GM19023 (cell line): ENCODE measurements at regions not wholly inside any gene's neighbourhood (a gene's known extent, or its start where the extent isn't known, plus 50 kb on each side); places are given as distances from the start of the nearest gene placed in this dataset.

Experiments used
- ATAC-seq: cut with Tn5 transposase; IDR thresholded peaks from one replicate; pipeline ENCODE4 v1.9.1; 2021; ENCODE audit warnings: mild to moderate bottlenecking, moderate library complexity; ENCODE audit not compliant: unreplicated experiment

DNA sequence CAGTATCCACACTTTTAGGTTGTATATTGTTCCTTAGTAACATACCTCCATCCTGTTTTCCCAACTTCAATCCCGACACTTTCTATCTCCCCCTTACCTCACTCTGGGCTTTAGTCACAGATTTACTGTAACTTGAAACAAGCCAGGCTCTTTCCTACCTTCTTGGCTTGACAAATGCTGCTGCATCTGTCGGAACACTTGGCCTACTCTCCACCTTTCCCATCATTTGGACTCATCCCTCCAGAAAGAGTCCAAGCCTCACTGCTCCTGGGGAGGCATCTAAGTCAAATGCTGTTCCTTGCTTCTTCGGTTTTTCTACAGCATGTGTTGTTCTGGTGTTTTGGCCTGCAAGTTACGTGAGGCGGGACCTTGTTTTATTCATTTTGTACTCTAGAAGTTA is 142.4 kb downstream of the DACT1 start:
- ATAC-seq, result no peak

DNA sequence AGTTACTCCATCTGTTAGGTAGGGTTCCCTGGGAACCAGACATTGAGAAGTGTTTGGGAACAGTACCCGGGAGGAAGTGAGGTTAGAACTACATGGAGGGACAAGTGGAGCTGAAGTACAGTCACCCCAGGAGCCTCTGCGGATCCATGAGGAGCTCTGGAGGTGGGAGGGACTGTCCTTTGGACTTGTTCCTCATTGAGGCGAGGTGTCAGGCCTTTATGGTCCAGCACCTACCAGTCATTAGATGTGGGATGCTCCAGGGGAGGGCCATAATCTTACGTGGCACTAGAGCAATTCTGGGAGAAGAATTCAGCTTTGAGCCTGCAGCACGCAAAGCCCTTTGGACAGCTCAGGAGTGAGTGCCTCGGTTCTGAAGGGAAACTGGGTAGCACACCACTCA is 142.8 kb downstream of the DACT1 start:
- no peak for ATAC-seq

DNA sequence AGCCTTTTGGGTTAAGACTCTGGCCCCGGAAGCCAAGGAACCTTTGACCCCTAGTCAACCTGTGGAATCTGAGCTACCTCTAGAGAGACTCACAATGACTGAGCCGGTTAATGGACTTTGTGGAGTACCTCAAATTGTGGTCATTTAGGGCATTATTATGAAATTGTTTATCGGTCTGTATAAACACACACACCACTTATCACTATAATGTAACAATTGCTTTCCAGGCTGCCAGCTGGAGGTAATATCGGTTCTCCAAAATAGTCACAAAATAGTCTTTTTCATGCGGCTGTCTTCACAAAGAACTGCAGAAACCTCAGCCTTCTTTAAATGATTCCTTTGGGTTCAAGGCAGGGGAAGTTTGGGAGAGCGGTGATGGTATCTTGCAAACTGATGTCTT is 144.2 kb downstream of the DACT1 start:
- ATAC-seq, result no peak

DNA sequence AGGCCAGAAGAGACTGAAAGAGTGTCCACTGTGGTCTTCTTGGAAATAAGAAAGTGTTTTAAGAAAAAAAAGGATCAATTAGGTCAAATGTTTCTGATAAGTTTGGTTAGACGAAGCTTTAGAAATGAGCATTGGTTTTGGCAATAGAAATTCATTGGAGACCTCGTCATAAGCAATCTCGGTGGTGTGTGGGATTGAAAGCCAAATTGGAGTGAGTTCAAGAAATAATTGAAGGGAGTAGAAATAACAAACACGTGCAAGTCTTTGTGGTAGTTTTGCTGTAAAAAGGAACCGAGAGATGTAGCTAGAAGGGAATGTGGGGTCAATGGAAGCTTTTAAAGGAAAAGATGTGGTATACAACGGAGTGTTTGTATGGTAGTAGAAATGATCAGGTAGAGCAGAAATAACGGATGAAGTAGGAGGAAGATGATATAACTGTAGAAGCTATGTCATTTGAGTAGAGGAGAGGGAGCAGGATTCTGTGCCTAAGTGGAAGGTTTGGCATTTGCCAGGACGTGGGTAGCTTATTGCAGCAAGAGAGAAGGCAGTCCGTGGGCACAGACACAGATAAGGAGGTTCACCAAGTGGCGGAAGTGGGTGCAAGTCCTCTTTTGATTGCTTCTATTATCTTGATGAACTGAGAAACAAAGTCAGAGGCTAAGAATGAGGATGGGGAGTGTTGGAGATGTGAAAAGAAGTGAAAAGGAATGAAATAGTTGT is 146.2 kb downstream of the DACT1 start:
- no peak for ATAC-seq

DNA sequence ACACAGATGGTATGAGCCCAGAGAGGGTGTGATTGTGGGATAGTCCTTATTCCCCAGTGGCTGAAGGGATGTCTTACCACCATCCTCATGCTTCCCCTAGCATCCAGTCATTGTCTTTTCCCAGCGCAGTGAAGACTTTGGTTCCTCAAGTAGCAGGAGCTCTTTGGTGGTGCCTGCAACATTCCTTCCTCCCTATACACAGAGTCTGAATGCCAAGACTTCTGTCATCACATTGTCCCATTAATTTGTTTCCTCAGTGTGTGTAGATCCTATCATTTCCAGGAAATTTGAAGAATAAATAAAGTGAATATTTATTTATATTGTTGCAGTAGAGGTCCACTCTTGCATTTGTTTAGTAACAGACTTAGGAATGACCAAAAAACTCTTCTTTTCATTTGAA is 147.2 kb downstream of the DACT1 start:
- ATAC-seq, result no peak

DNA sequence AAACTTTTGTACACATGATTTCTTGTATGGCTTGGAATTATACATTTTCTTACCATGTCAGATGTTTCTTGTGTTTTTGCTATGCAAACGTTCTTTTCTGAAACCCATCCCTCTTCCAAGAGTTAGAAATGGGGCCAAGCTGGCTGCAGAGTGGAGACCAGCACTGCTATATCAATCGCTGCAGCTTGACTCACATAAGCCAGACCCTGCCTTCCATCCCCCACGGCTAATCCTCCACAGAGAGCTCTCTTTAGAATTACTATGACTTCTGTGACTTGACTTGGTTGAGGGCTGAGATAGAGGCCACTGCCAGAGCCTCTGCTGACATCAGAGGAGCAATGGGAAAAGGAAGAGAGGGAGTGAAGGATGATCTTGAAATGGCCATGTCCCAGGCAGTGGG is 147.9 kb downstream of the DACT1 start:
- ATAC-seq, result no peak

DNA sequence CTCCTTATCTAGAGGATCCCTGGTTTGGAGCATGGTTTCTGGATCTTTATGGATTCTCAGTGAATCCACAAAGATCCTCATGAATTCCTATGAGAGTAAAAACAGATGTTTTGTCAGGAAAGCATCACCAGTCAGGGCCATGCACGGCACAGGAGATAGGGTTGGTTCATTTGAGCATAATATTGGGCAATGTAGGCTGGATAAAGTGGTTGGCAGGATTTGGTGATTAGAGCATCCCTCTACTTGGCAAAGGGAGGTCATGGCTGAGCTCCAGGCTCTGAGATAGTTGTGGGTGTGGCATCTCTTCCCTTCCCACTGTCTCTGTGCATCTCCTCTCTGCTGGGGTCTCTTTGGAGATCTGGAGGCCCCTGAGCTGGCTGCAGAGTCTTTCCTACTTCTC is 149.8 kb downstream of the DACT1 start:
- no peak for ATAC-seq

DNA sequence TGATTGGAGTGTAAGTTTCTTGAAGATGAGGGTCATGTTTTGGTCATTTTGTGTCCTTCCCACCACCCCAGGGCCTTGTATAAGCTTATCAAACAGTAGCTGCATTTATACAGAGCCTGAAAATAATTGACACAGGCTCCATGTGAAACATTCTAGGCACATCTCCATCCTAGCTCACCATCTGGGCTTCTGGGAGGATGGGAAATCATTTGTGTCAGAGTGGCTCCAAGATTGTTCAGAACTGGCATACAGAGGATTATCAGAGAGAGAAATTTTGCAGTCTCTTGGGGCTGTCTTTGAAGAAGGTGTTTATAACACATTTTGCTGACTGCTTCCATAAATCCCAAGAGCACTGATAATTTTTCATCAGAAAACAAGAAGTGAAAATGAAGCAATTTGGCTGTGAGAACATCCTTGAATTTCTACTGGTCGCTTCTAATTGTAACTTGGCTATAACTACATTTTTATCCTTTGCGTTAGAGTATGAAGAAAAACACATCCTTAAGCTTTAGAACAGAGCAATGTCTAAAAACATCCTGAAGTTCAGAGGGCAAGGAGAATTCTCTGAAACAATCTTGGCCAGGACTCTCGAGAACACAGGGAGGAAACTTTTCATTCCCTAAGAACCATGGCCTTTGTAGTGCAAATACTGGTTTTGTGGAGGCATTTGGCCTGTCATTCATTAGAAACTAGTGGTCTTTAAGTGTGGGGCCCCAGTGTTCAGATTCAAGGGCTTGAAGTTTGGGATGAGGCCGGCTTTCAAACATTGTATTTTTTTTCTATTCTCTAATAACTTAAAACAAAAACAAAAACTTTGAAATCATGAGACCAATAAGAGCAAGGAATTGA is 151.1 kb downstream of the DACT1 start:
- no peak for ATAC-seq

DNA sequence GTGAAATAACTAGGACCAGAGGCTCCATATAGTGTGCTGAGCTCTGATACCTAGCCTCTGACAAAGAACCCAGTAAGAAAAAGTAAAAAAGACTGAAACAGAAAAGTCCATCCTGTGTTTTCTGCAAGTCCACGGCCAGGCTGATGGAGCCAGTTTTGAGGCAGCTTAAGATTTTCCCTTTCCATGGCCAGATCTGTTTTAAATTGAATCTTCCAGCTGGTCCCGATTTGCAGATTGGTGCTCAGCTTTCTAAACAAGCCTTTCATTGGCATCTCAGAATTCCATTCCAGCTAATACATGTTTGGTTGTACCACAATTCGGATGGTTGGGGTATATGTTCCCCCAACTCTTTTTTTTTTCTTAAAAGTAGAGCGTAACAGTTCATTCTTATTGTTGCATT is 152.0 kb downstream of the DACT1 start:
- no peak for ATAC-seq

DNA sequence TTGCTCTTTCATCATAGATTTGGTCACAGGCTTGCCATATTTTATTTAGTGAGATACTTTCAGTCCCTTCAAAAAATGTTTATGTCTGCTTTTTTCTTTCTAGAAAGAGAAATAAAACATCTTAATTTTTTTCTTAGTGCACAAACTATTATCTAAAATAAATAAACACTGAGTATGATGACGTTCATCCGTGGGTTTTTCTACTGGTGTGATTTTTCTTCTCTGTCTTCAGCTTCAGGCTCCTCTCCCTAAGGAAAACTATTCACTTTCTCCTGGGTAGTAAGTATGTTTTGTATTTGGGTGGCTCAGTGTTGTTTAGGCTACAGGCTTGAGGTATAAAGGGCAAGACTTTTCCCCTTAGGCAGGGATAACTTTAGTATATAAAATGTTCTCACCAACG is 154.7 kb downstream of the DACT1 start:
- ATAC-seq, result no peak

DNA sequence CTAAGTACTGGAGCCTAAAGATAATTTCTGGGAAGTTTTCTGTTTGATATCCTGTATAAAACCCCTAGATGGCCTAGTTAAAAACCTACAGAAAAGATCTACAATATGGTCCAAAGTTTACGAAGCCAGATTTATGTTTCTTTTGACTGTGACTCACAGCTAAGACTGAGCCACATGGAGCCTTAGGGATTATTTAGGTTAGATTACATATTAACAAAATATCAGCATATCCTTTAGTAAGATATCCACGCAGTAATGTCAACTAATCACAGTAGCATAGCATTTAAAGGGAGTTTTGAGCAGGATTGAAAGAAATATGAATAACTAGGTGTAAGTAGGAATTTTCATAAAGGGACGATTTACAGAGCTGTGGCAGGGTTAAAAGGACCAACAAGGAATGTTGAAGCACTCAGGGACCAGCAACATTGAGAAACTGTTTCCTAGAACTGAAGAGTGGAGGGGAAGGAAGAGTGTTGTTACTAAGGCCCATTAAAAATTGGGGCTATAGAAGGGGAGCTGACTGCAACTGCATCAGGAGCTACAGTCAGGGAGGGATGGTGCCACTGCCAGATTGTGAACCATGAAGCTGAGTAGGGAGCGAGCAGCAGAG is 155.5 kb downstream of the DACT1 start:
- no peak for ATAC-seq

DNA sequence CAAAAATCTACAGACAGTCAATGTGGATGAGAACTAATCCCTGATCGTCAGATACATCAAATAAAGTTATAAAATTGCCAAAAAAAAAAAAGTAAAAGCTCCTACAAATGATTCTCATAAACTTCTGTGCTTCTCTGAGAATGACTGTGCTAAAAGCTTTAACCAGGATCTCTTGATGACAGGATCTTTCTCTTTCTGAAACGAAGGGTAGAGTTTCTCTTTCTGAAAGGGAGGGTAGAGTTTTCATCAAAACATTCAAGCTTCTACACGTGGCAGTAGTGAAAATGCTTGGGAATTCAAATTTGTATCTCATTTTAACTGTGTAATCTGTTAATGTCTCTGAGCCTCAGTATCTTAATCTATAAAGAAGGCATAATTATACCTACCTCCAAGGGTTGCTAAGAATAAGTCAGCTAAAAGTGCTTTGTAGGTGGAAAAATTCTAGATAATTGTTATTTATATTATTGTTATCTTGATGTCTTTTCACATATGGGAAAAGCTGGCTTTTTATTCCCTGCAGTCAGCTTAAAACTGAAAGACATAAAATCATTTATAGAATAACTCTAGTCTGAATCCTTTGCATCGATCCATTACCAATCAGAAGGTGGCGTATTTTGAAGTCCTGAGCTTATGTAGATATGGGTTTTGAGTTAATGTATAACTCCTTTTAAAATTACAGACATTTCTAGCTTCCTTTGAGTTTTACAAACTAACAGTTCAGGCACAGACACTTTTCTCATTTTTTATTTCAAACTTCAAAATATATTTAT is 157.4 kb downstream of the DACT1 start:
- ATAC-seq, result no peak

DNA sequence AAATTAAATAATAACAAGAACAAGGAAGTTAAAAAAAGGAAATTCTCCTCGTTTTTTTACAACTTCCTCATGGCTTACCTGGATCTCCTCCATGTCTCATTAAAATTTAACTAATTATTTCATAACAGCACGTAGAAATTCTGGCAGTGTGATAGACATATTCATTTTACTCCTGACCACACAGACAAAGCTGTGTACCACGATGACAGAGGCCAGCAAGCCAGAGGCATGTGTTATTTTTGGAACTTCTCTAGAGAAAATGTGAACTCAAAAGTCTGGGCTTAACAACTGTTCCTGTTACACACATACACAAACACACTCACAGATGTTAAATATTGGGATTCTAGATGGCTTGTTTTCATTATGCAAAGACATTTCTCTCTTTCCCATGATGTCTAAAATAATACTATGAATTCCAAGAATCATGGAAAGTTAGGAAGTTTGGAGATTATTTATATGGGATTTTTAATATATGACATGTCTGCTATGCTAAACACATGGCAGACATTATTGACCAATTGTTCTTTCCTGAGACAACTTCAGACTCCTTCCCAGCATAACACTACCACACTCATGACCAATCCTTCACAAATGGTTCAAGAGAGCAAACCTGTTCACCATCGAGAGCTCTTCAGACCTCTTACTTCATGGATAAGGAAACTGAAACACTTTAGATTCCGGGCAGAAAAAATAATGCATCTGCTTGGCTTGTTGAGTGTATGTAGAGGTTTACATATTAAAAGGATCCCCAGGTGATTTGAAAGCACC is 158.7 kb downstream of the DACT1 start:
- ATAC-seq, result no peak

DNA sequence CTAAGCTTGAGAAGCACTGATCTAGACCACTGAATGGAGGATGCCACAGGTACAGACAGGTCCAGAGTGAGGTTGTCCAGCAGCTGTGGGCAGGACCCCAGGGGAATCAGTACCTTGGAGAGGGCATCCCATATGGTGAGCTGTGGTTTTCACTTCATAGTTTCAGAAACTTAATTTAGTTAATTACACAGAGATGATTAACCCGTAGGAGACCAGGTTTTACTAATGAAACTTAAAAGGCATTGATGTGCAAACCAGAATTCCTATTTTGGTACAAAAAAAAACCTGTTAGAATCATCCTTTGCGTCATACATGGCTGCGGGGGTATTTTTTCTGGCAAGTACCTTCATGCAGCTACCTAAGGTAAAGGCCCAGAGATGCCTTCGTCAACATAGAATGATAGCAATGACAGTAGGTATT is 159.3 kb downstream of the DACT1 start:
- ATAC-seq, result peak; percentile 82

DNA sequence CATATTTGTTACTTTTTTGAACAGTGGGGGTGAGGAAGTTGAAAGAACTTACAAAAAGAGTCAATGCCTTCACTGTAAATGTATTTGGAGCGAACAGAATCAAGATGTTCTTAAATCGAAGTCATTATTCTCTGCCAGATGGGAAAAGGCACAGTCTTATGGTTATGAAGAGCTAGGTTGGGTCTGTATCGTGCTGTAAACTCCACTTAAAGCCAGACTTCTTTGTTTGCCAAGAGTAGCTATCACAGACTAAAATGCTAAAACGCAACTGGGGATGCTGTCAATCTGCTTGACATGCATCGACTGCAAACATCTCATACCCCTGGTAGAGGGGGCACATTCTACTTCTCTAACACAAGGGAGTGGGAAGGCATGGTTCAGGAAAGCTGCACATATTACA is 160.4 kb downstream of the DACT1 start:
- no peak for ATAC-seq

DNA sequence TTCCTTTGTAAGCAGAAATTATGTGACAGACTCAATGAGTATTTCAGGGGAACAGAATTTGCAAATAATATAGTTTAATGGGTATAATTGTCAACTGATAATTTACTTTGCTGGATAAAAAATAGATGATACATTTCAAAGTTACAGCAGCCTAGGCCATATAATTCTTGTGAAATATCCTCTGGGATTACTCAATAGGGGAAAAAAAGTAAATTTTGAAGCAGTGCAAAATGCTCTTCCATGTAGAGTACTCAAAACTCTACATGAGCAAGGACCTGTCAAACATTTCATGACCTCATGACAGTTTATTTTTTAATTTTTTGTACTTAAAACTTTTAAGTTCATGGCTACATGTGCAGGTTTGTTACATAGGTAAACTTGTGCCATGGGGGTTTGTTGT is 163.3 kb downstream of the DACT1 start:
- no peak for ATAC-seq

DNA sequence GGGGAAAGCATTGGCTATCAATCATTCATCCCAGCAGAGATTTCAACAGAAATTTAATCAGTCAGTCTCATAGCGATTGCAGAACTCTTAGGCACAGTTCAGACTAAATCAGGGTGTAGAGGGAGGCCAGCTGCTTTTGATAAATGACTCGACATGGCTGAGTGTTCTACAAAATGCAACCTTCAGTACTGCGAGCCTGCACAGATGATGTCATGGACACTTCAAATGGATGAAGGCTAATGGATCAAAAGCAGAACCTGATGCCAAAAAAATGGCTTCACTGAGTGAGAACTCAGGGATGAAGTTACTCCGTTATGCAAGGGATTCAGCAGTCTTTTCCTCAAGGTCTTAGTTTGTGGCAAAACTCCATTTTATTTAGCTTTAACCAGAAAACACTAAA is 167.3 kb downstream of the DACT1 start:
- ATAC-seq, result no peak

DNA sequence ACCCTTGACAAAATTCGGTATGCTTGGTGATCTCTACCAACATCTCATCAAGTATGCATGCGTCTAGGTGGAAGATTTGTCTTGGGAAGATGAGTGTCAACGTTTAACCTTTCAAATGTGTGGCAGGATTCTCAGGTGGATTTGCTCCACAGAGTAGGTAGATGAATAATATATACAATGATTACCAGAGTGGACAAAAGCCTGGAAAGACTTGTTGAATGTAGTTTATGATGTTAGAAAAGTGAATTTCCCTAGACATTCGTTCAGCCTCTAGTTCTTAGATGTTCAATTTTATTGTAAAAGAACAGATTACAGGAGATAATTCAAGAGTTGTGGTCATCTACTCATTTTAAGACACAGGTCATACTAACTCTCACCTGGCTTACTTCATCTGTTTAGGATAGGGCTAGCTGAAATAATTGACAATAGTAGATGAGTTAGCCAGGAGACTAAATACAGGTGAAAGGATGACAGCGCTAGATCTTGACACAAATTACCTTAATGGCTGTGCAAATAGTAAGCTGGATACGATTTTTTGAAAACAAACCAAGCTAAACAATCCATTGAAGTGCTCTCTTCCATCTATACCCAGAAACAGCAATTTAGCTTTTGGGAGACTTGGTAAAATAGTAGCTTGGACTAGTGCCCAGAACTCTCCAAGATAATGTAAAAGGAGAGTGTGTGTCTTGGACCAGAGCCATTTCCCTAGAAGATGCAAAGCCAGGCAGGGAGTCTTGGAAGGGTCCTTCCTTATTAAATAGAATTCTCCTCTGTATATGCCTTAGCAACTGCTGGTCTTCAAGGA is 168.0 kb downstream of the DACT1 start:
- no peak for ATAC-seq

DNA sequence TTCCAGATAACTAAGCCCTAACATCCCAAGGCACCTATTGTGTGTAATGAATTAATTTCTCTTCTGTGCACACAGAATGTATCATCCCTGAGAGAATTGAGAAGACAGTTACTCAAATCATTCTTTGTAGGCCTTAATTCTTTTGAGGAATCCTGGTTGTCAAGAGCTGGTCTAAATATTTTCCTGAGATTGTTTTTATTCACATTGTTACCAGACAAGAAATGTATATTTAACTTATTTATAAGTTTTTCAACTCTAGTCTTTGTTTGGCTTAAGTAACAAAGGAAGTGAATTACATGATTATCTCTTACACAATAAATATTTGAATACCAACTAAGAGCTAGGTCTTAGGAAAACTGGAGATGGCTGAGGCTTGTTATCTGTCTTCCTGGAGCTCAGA is 169.4 kb downstream of the DACT1 start:
- no peak for ATAC-seq

DNA sequence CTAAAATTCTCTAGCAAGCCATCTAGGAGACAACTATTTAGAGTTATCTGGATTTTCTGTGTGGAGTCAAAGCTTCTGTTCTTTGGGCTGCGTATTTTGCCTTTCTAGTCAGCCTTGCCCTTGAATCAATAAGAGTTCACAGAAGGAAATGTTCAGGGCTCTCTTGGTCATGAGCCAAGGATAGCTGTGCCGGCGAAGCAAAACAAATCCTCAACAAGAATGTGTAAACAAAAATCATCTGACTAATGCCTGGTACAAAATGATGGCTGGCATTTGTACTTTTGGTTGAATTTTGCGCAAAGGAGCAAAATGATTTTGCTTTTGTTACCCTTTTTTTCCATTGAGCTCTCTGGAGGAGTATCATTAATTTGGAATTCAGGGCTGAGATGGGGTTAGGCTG is 171.1 kb downstream of the DACT1 start:
- no peak for ATAC-seq
